PC-3 (cell line): ENCODE measurements at regions not wholly inside any gene's neighbourhood (a gene's known extent, or its start where the extent isn't known, plus 50 kb on each side); places are given as distances from the start of the nearest gene placed in this dataset.

ENCODE experiments used
- ATAC-seq: fragments of 200-7000 bp; cut with Tn5 transposase; 2 replicates; pipeline ENCODE4 v1.9.1; 2020; ENCODE audit warnings: mild to moderate bottlenecking, moderate library complexity
- BruUV-seq: library from RNA; stranded (reverse); fragments of 400-500 nt; replicated peaks from 2 replicates; lab custom pipeline; 2021; lab: Mats Ljungman, UMichigan
- CTCF ChIA-PET: fragments of 300-600 bp; sonication (Branson Sonifier 250); formaldehyde crosslinking; loops from one replicate; lab custom pipeline; 2022; ENCODE audit warnings: antibody characterized with exemption; lab: Charles Lee
- POLR2A ChIA-PET: fragments of 300-600 bp; sonication (Branson Sonifier 250); formaldehyde crosslinking; loops from one replicate; lab custom pipeline; 2022; ENCODE audit warnings: antibody characterized with exemption; ENCODE audit not compliant: unreplicated experiment; lab: Charles Lee
- DNase-seq: peaks from one replicate; pipeline ENCODE4 v3.0.0-alpha.2; 2015
- H2AFZ ChIP-seq: fragments of 300-600 bp; sonication (generic); 2 replicates; pipeline ENCODE4 v1.6.0; 2016; ENCODE audit warnings: antibody characterized with exemption, low read length
- H3F3A ChIP-seq: fragments of 300-600 bp; sonication (generic); one replicate; pipeline ENCODE4 v1.6.0; 2017; ENCODE audit warnings: antibody characterized with exemption, low read length, control low read depth, mild to moderate bottlenecking; ENCODE audit not compliant: unreplicated experiment
- H3K27ac ChIP-seq: fragments of 300-600 bp; sonication (generic); 2 replicates; pipeline ENCODE4 v1.5.1; 2016; ENCODE audit warnings: mild to moderate bottlenecking, low read length
- H3K27me3 ChIP-seq: fragments of 300-600 bp; sonication (generic); 2 replicates; pipeline ENCODE4 v1.6.1; 2016; ENCODE audit warnings: low read length, mixed read lengths
- H3K36me3 ChIP-seq: fragments of 300-600 bp; sonication (generic); 2 replicates; pipeline ENCODE4 v1.6.1; 2016; ENCODE audit warnings: low read depth, mixed run types, low read length, mixed read lengths
- H3K4me1 ChIP-seq: fragments of 300-600 bp; sonication (generic); 2 replicates; pipeline ENCODE4 v1.5.1; 2016; ENCODE audit warnings: low read length; ENCODE audit not compliant: insufficient read depth
- H3K4me2 ChIP-seq: fragments of 300-600 bp; sonication (generic); 2 replicates; pipeline ENCODE4 v1.6.0; 2016; ENCODE audit warnings: low read length
- H3K4me3 ChIP-seq: fragments of 300-600 bp; sonication (generic); 2 replicates; pipeline ENCODE4 v1.5.1; 2016; ENCODE audit warnings: mild to moderate bottlenecking, low read length, mixed read lengths
- H3K79me2 ChIP-seq: fragments of 300-600 bp; sonication (generic); 2 replicates; pipeline ENCODE4 v1.6.1; 2017; ENCODE audit warnings: low read length, mixed read lengths
- H3K9ac ChIP-seq: fragments of 300-600 bp; sonication (generic); 2 replicates; pipeline ENCODE4 v1.6.0; 2016; ENCODE audit warnings: mild to moderate bottlenecking, low read length
- H3K9me2 ChIP-seq: fragments of 300-600 bp; sonication (generic); replicated peaks from 2 replicates; pipeline ENCODE4 v1.6.1; 2016; ENCODE audit warnings: mixed run types, low read length, mixed read lengths
- H3K9me3 ChIP-seq: fragments of 300-600 bp; sonication (generic); 2 replicates; pipeline ENCODE4 v1.6.1; 2016; ENCODE audit warnings: low read length, mixed read lengths
- H4K20me1 ChIP-seq: fragments of 300-600 bp; sonication (generic); 2 replicates; pipeline ENCODE4 v1.6.1; 2016; ENCODE audit warnings: low read length, mixed read lengths
- CTCF ChIP-seq: fragments of 300-600 bp; sonication (generic); conservative IDR thresholded peaks from 2 replicates; pipeline ENCODE4 v1.5.1; 2017; ENCODE audit warnings: antibody characterized with exemption, low read depth, mild to moderate bottlenecking, low read length
- EZH2 ChIP-seq: fragments of 300-600 bp; sonication (generic); IDR thresholded peaks from one replicate; pipeline ENCODE4 v1.6.1; 2017; ENCODE audit warnings: antibody characterized with exemption, mild to moderate bottlenecking, low read length; ENCODE audit not compliant: unreplicated experiment
- EZH2phosphoT487 ChIP-seq: fragments of 300-600 bp; sonication (generic); IDR thresholded peaks from 2 replicates; pipeline ENCODE4 v1.6.1; 2018; ENCODE audit warnings: mild to moderate bottlenecking, antibody characterized with exemption, low read length, borderline replicate concordance
- intact Hi-C: fragments of 100-400 bp; cut with micrococcal nuclease; formaldehyde crosslinking; loops from 2 replicates; pipeline ENCODE4 v1.9.0; 2023

- BruUV-seq: no TSS peak
- DNase-seq (no peak), ATAC-seq (no peak)
- H3K27ac ChIP-seq: no peak overlapping the region
- intact Hi-C loops: no loop called here
- no peaks in the 10 kb centered on the region for H3K9me3 ChIP-seq
- H3K36me3 ChIP-seq: no peaks in the 10 kb centered on the region
- no peak overlapping the region for H3K9ac ChIP-seq
- no peaks in the 10 kb centered on the region for H4K20me1 ChIP-seq
- CTCF ChIA-PET: no interaction called here
- H3K9me2 ChIP-seq: no peaks in the 10 kb centered on the region
- H3F3A ChIP-seq: no peaks in the 10 kb centered on the region
- no peak overlapping the region for H3K4me2 ChIP-seq
- H3K79me2 ChIP-seq: no peaks in the 10 kb centered on the region
- no peaks in the 10 kb centered on the region for H3K4me1 ChIP-seq
- POLR2A ChIA-PET: no interaction called here
- no peak overlapping the region for H3K4me3 ChIP-seq
- no peak overlapping the region for H2AFZ ChIP-seq
- TF ChIP-seq CTCF (no peak), EZH2 (no peak), EZH2phosphoT487 (no peak)
- peaks cover 33% of the 10 kb centered on the region for H3K27me3 ChIP-seq
Observed at GRCh38 chr9:135373820-135374219, 105.8 kb upstream of the PPP1R26 start.

GRCh38 chr9:135374591-135374990, 105.0 kb upstream of the PPP1R26 start:
- Histone ChIP-seq H3K9ac (no peak overlapping the region), H4K20me1 (no peaks in the 10 kb centered on the region), H3K79me2 (no peaks in the 10 kb centered on the region), H3K27ac (no peak overlapping the region), H3K4me2 (no peak overlapping the region), H3K9me3 (no peaks in the 10 kb centered on the region), H3K36me3 (no peaks in the 10 kb centered on the region), H3K9me2 (no peaks in the 10 kb centered on the region), H3F3A (no peaks in the 10 kb centered on the region), H3K4me3 (no peak overlapping the region), H3K4me1 (no peaks in the 10 kb centered on the region), H2AFZ (no peak overlapping the region), H3K27me3 (peaks cover 33% of the 10 kb centered on the region)
- DNase-seq (no peak), ATAC-seq (no peak)
- ChIA-PET CTCF (no interaction called here), POLR2A (no interaction called here)
- BruUV-seq: no TSS peak
- intact Hi-C loops: no loop called here
- TF ChIP-seq CTCF (no peak), EZH2phosphoT487 (no peak), EZH2 (no peak)

- Histone ChIP-seq H3K27me3 (peaks cover 33% of the 10 kb centered on the region), H3K4me2 (no peak overlapping the region), H3K4me3 (no peak overlapping the region), H3K9me2 (no peaks in the 10 kb centered on the region), H3K27ac (no peak overlapping the region), H3K36me3 (no peaks in the 10 kb centered on the region), H2AFZ (no peak overlapping the region), H3K79me2 (no peaks in the 10 kb centered on the region), H4K20me1 (no peaks in the 10 kb centered on the region), H3F3A (no peaks in the 10 kb centered on the region), H3K4me1 (no peaks in the 10 kb centered on the region), H3K9ac (no peak overlapping the region), H3K9me3 (no peaks in the 10 kb centered on the region)
- TF ChIP-seq CTCF (no peak), EZH2 (no peak), EZH2phosphoT487 (no peak)
- BruUV-seq: no TSS peak
- intact Hi-C loops: no loop called here
- ChIA-PET POLR2A (no interaction called here), CTCF (no interaction called here)
- no peak for ATAC-seq
- no peak for DNase-seq
Observed at GRCh38 chr9:135375001-135375400, 104.6 kb upstream of the PPP1R26 start.
